ENCODE measurements at regions not wholly inside any gene's neighbourhood (a gene's known extent, or its start where the extent isn't known, plus 50 kb on each side); places are given as distances from the start of the nearest gene placed in this dataset.
"Not testable (repeated sequence)": the region's sequence is repeated elsewhere in the genome, so short reads cannot be mapped to it uniquely, and the experiment has no call there.

GRCh38 chr2:129187343-129187742 lies 792.1 kb upstream of the RAB6C start:
- H3K4me3 Mint-ChIP-seq: no peak overlapping the region
- peaks cover 8 to 26% (median 24%) of the 10 kb centered on the region in 3 donors for H3K27me3 Mint-ChIP-seq
- H3K36me3 Mint-ChIP-seq: no peaks in the 10 kb centered on the region
- no peak for DNase-seq
- no peaks in the 10 kb centered on the region for H3K4me1 Mint-ChIP-seq
- H3K27ac Mint-ChIP-seq: peak overlapping the region in 1 of 6 donors; percentile 53
- no peak for ATAC-seq (ENCODE audit: low read depth in 2 of 2)
- no peaks in the 10 kb centered on the region for H3K9me3 Mint-ChIP-seq

GRCh38 chr2:129188451-129188850 lies 791.0 kb upstream of the RAB6C start:
- Mint-ChIP-seq H3K9me3 (no peaks in the 10 kb centered on the region), H3K27me3 (peaks cover 8 to 26% (median 24%) of the 10 kb centered on the region in 3 donors), H3K36me3 (no peaks in the 10 kb centered on the region), H3K4me3 (no peak overlapping the region), H3K27ac (no peak overlapping the region), H3K4me1 (no peaks in the 10 kb centered on the region)
- ATAC-seq (ENCODE audit: low read depth in 2 of 2) (no peak), DNase-seq (no peak)

- DNase-seq: no peak
- ATAC-seq (ENCODE audit: low read depth in 2 of 2): no peak
- no peak overlapping the region for H3K27ac Mint-ChIP-seq
- no peak overlapping the region for H3K4me3 Mint-ChIP-seq
- H3K36me3 Mint-ChIP-seq: no peaks in the 10 kb centered on the region
- no peaks in the 10 kb centered on the region for H3K4me1 Mint-ChIP-seq
- peaks cover 11 to 26% (median 24%) of the 10 kb centered on the region in 3 donors for H3K27me3 Mint-ChIP-seq
- H3K9me3 Mint-ChIP-seq: no peaks in the 10 kb centered on the region
These were observed 789.7 kb upstream of the RAB6C start for GRCh38 chr2:129189617-129190319.

GRCh38 chr2:129190494-129190893 lies 789.0 kb upstream of the RAB6C start:
- Mint-ChIP-seq H3K27me3 (peaks cover 14 to 26% (median 24%) of the 10 kb centered on the region in 3 donors), H3K27ac (no peak overlapping the region), H3K4me3 (no peak overlapping the region), H3K36me3 (no peaks in the 10 kb centered on the region), H3K4me1 (no peaks in the 10 kb centered on the region), H3K9me3 (no peaks in the 10 kb centered on the region)
- DNase-seq (no peak), ATAC-seq (ENCODE audit: low read depth in 2 of 2) (no peak)

- Mint-ChIP-seq H3K27me3 (peaks cover 20 to 26% (median 21%) of the 10 kb centered on the region in 3 donors), H3K36me3 (no peaks in the 10 kb centered on the region), H3K27ac (no peak overlapping the region), H3K9me3 (no peaks in the 10 kb centered on the region), H3K4me1 (no peaks in the 10 kb centered on the region), H3K4me3 (no peak overlapping the region)
- DNase-seq (no peak), ATAC-seq (ENCODE audit: low read depth in 2 of 2) (no peak)
These were observed 787.9 kb upstream of the RAB6C start for GRCh38 chr2:129191530-129191929.

GRCh38 chr2:129192117-129192516 lies 787.3 kb upstream of the RAB6C start:
- peaks cover 17 to 25% (median 20%) of the 10 kb centered on the region in 3 donors for H3K27me3 Mint-ChIP-seq
- H3K9me3 Mint-ChIP-seq: no peaks in the 10 kb centered on the region
- H3K4me3 Mint-ChIP-seq: no peak overlapping the region
- DNase-seq (no peak), ATAC-seq (ENCODE audit: low read depth in 2 of 2) (no peak)
- H3K27ac Mint-ChIP-seq: no peak overlapping the region
- no peaks in the 10 kb centered on the region for H3K4me1 Mint-ChIP-seq
- H3K36me3 Mint-ChIP-seq: no peaks in the 10 kb centered on the region

GRCh38 chr2:129192841-129193253 lies 786.6 kb upstream of the RAB6C start:
- DNase-seq (no peak), ATAC-seq (ENCODE audit: low read depth in 2 of 2) (no peak)
- Mint-ChIP-seq H3K4me3 (no peak overlapping the region), H3K4me1 (no peaks in the 10 kb centered on the region), H3K27me3 (peaks cover 10 to 20% (median 18%) of the 10 kb centered on the region in 3 donors), H3K27ac (no peak overlapping the region), H3K9me3 (no peaks in the 10 kb centered on the region), H3K36me3 (no peaks in the 10 kb centered on the region)

- no peaks in the 10 kb centered on the region for H3K9me3 Mint-ChIP-seq
- no peak for ATAC-seq (ENCODE audit: low read depth in 2 of 2)
- peaks cover 8 to 14% (median 14%) of the 10 kb centered on the region in 3 donors for H3K27me3 Mint-ChIP-seq
- H3K4me3 Mint-ChIP-seq: no peak overlapping the region
- DNase-seq: no peak
- H3K36me3 Mint-ChIP-seq: no peaks in the 10 kb centered on the region
- no peak overlapping the region for H3K27ac Mint-ChIP-seq
- H3K4me1 Mint-ChIP-seq: no peaks in the 10 kb centered on the region
These were observed 785.5 kb upstream of the RAB6C start for GRCh38 chr2:129193961-129194360.

- ATAC-seq (ENCODE audit: low read depth in 2 of 2) (no peak), DNase-seq (no peak)
- H3K27me3 Mint-ChIP-seq: peaks cover 0 to 11% (median 11%) of the 10 kb centered on the region in 3 donors
- no peak overlapping the region for H3K4me3 Mint-ChIP-seq
- peaks cover 0 to 5% (median 0%) of the 10 kb centered on the region in 7 donors for H3K9me3 Mint-ChIP-seq
- peak overlapping the region in 1 of 6 donors; percentile 58 for H3K27ac Mint-ChIP-seq
- no peaks in the 10 kb centered on the region for H3K4me1 Mint-ChIP-seq
- no peaks in the 10 kb centered on the region for H3K36me3 Mint-ChIP-seq
These were observed 780.0 kb upstream of the RAB6C start for GRCh38 chr2:129199501-129199900.

- ATAC-seq (ENCODE audit: low read depth in 2 of 2): no peak
- no peaks in the 10 kb centered on the region for H3K36me3 Mint-ChIP-seq
- no peak overlapping the region for H3K4me3 Mint-ChIP-seq
- H3K27ac Mint-ChIP-seq: no peak overlapping the region
- DNase-seq: no peak
- H3K9me3 Mint-ChIP-seq: peaks cover 0 to 7% (median 0%) of the 10 kb centered on the region in 7 donors
- peaks cover 4 to 27% (median 14%) of the 10 kb centered on the region in 3 donors for H3K27me3 Mint-ChIP-seq
- no peaks in the 10 kb centered on the region for H3K4me1 Mint-ChIP-seq
These were observed 777.8 kb upstream of the RAB6C start for GRCh38 chr2:129201696-129202095.

- no peaks in the 10 kb centered on the region for H3K36me3 Mint-ChIP-seq
- no peaks in the 10 kb centered on the region for H3K4me1 Mint-ChIP-seq
- H3K27me3 Mint-ChIP-seq: peaks cover 4 to 34% (median 24%) of the 10 kb centered on the region in 3 donors
- H3K4me3 Mint-ChIP-seq: no peak overlapping the region
- no peak for ATAC-seq (ENCODE audit: low read depth in 2 of 2)
- DNase-seq: no peak
- no peak overlapping the region for H3K27ac Mint-ChIP-seq
- peaks cover 0 to 7% (median 0%) of the 10 kb centered on the region in 7 donors for H3K9me3 Mint-ChIP-seq
These were observed 776.1 kb upstream of the RAB6C start for GRCh38 chr2:129203331-129203730.

GRCh38 chr2:129204581-129204980 lies 774.9 kb upstream of the RAB6C start:
- not testable (repeated sequence) for H3K4me3 Mint-ChIP-seq; H3K36me3 Mint-ChIP-seq; H3K9me3 Mint-ChIP-seq; DNase-seq; ATAC-seq (ENCODE audit: low read depth in 2 of 2); H3K4me1 Mint-ChIP-seq; H3K27ac Mint-ChIP-seq
- H3K27me3 Mint-ChIP-seq: peaks cover 10 to 37% (median 28%) of the 10 kb centered on the region in 3 donors

- Mint-ChIP-seq H3K27me3 (peaks cover 15 to 43% (median 25%) of the 10 kb centered on the region in 3 donors), H3K4me1 (no peaks in the 10 kb centered on the region)
- ATAC-seq (ENCODE audit: low read depth in 2 of 2): no peak
These were observed 774.3 kb upstream of the RAB6C start for GRCh38 chr2:129205176-129205575.

GRCh38 chr2:129205766-129206165 lies 773.7 kb upstream of the RAB6C start:
- Mint-ChIP-seq H3K4me3 (no peak overlapping the region), H3K9me3 (peaks cover 0 to 7% (median 0%) of the 10 kb centered on the region in 7 donors), H3K36me3 (no peaks in the 10 kb centered on the region), H3K27me3 (peaks cover 16 to 45% (median 25%) of the 10 kb centered on the region in 3 donors), H3K27ac (no peak overlapping the region), H3K4me1 (no peaks in the 10 kb centered on the region)
- no peak for ATAC-seq (ENCODE audit: low read depth in 2 of 2)
- no peak for DNase-seq

More at GRCh38 chr2:129205176-129205575, 774.3 kb upstream of the RAB6C start:
- H3K9me3 Mint-ChIP-seq: peaks cover 0 to 7% (median 0%) of the 10 kb centered on the region in 7 donors
- no peak for DNase-seq
- H3K27ac Mint-ChIP-seq: no peak overlapping the region
- H3K4me3 Mint-ChIP-seq: no peak overlapping the region
- no peaks in the 10 kb centered on the region for H3K36me3 Mint-ChIP-seq
